WTC11 (cell line): ENCODE measurements at regions not wholly inside any gene's neighbourhood (a gene's known extent, or its start where the extent isn't known, plus 50 kb on each side); places are given as distances from the start of the nearest gene placed in this dataset.
A peak's percentile ranks its signal among the peaks of the same experiment; 100 is the strongest.

Experiments
- ATAC-seq: fragments of 200-7000 bp; cut with Tn5 transposase; 2 replicates; pipeline ENCODE4 v1.10.0; 2021; ENCODE audit warnings: mild to moderate bottlenecking, moderate library complexity
- CTCF ChIA-PET: fragments of 300-600 bp; sonication (Branson Sonifier 250); formaldehyde crosslinking; loops from one replicate; lab custom pipeline; 2021; ENCODE audit warnings: antibody characterized with exemption; lab: Charles Lee
- POLR2A ChIA-PET: fragments of 350-600 bp; sonication (Branson Sonifier 250); formaldehyde crosslinking; loops from one replicate; lab custom pipeline; 2021; ENCODE audit warnings: antibody characterized with exemption; lab: Charles Lee
- DNase-seq: peaks from one replicate; pipeline ENCODE4 v3.0.0; 2021; ENCODE audit warnings: low spot score
- H3K27ac Mint-ChIP-seq: 2 replicates; pipeline ENCODE4 v1.8.0; 2021; ENCODE audit warnings: mixed read lengths
- H3K27me3 Mint-ChIP-seq: 2 replicates; pipeline ENCODE4 v1.8.0; 2021; ENCODE audit warnings: low read depth, mild to moderate bottlenecking, moderate library complexity, mixed read lengths
- H3K36me3 Mint-ChIP-seq: 2 replicates; pipeline ENCODE4 v1.8.0; 2021; ENCODE audit warnings: mixed read lengths
- H3K4me1 Mint-ChIP-seq: 2 replicates; pipeline ENCODE4 v1.8.0; 2022; ENCODE audit warnings: mixed read lengths
- H3K4me3 Mint-ChIP-seq: 2 replicates; pipeline ENCODE4 v1.8.0; 2021; ENCODE audit warnings: mild to moderate bottlenecking, moderate library complexity, mixed read lengths
- H3K9me3 Mint-ChIP-seq: 2 replicates; pipeline ENCODE4 v1.8.0; 2021; ENCODE audit warnings: mixed read lengths
- ATF1 ChIP-seq: sonication (generic); formaldehyde crosslinking; IDR thresholded peaks from 2 replicates; pipeline ENCODE4 v1.8.1; 2023; ENCODE audit warnings: mild to moderate bottlenecking, moderate library complexity, missing genetic modification reagents
- ATF3 ChIP-seq: sonication (generic); formaldehyde crosslinking; conservative IDR thresholded peaks from 2 replicates; pipeline ENCODE4 v1.8.1; 2022; ENCODE audit warnings: mild to moderate bottlenecking, missing genetic modification reagents
- CDX4 ChIP-seq: fragments of 250-450 bp; sonication (Bioruptor Pico); IDR thresholded peaks from 2 replicates; pipeline ENCODE4 v1.9.0; 2021; ENCODE audit warnings: moderate library complexity, mild to moderate bottlenecking, inconsistent platforms, borderline replicate concordance
- CREM ChIP-seq: sonication (generic); formaldehyde crosslinking; IDR thresholded peaks from 2 replicates; pipeline ENCODE4 v1.8.1; 2022; ENCODE audit warnings: mild to moderate bottlenecking, missing genetic modification reagents, moderate library complexity
- IRF2 ChIP-seq: sonication (generic); formaldehyde crosslinking; IDR thresholded peaks from 2 replicates; pipeline ENCODE4 v1.8.0; 2022; ENCODE audit warnings: low read depth, missing genetic modification reagents, borderline replicate concordance
- JUN ChIP-seq: sonication (generic); formaldehyde crosslinking; IDR thresholded peaks from 2 replicates; pipeline ENCODE4 v1.8.0; 2023; ENCODE audit warnings: mild to moderate bottlenecking, missing genetic modification reagents
- NFATC4 ChIP-seq: fragments of 250-450 bp; sonication (Bioruptor Pico); IDR thresholded peaks from 2 replicates; pipeline ENCODE4 v1.9.0; 2021; ENCODE audit warnings: mild to moderate bottlenecking
- NR3C1 ChIP-seq: sonication (generic); formaldehyde crosslinking; conservative IDR thresholded peaks from 2 replicates; pipeline ENCODE4 v1.8.1; 2023; ENCODE audit warnings: low read depth, mild to moderate bottlenecking, missing genetic modification reagents
- PREB ChIP-seq: sonication (generic); formaldehyde crosslinking; IDR thresholded peaks from 2 replicates; pipeline ENCODE4 v1.8.1; 2022; ENCODE audit warnings: mild to moderate bottlenecking, missing genetic modification reagents, moderate library complexity, borderline replicate concordance
- RELA ChIP-seq: sonication (generic); formaldehyde crosslinking; IDR thresholded peaks from 2 replicates; pipeline ENCODE4 v1.8.1; 2022; ENCODE audit warnings: missing genetic modification reagents, mild to moderate bottlenecking, borderline replicate concordance
- RORB ChIP-seq: fragments of 250-450 bp; sonication (Bioruptor Pico); IDR thresholded peaks from 2 replicates; pipeline ENCODE4 v1.9.0; 2021; ENCODE audit warnings: mild to moderate bottlenecking
- SP1 ChIP-seq: sonication (generic); formaldehyde crosslinking; conservative IDR thresholded peaks from 2 replicates; pipeline ENCODE4 v1.8.1; 2022; ENCODE audit warnings: missing genetic modification reagents
- TP53 ChIP-seq: sonication (generic); formaldehyde crosslinking; IDR thresholded peaks from 2 replicates; pipeline ENCODE4 v1.8.1; 2023; ENCODE audit warnings: mild to moderate bottlenecking, missing genetic modification reagents
- USF2 ChIP-seq: sonication (generic); formaldehyde crosslinking; IDR thresholded peaks from 2 replicates; pipeline ENCODE4 v1.8.1; 2023; ENCODE audit warnings: mild to moderate bottlenecking, missing genetic modification reagents, moderate library complexity
- ZBTB21 ChIP-seq: sonication (generic); formaldehyde crosslinking; IDR thresholded peaks from 2 replicates; pipeline ENCODE4 v1.8.1; 2023; ENCODE audit warnings: mild to moderate bottlenecking, missing genetic modification reagents, borderline replicate concordance
- ZNF263 ChIP-seq: sonication (generic); formaldehyde crosslinking; IDR thresholded peaks from 2 replicates; pipeline ENCODE4 v1.8.1; 2022; ENCODE audit warnings: low read depth, mild to moderate bottlenecking, moderate library complexity, missing genetic modification reagents
- ZNF416 ChIP-seq: fragments of 250-450 bp; sonication (Bioruptor Pico); IDR thresholded peaks from 2 replicates; pipeline ENCODE4 v1.9.0; 2021; ENCODE audit warnings: mild to moderate bottlenecking, inconsistent platforms
- ZNF425 ChIP-seq: fragments of 250-450 bp; sonication (Bioruptor Pico); conservative IDR thresholded peaks from 2 replicates; pipeline ENCODE4 v1.9.0; 2021; ENCODE audit warnings: mild to moderate bottlenecking
- TF ChIP-seq, protein P1 (sequence below): sonication (generic); formaldehyde crosslinking; IDR thresholded peaks from 2 replicates; pipeline ENCODE4 v1.8.1; 2023; ENCODE audit warnings: mild to moderate bottlenecking, missing genetic modification reagents, borderline replicate concordance

DNA sequence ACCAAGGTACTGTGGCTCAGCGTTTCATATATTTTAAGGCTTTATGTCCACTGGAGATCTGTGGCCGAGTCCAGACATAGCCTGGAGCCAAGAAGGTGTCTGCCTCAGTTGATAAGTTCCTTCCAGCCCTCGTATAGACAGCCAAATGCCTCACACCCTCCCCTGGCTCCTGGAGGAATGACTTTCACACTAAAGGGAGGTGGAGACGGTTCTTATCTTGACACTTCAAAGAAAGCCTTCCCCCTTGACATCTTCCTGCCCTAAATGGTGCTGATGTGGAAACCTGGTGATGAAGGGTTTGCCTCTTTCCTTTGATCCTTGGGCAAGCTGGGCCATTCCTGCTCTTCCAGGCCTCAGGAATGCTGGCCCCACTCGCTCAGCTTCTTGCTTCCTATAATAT is 474.8 kb upstream of the TBX3 start (continued):
- no peak for TF ChIP-seq CREM (CRISPR knock-in tag)

DNA sequence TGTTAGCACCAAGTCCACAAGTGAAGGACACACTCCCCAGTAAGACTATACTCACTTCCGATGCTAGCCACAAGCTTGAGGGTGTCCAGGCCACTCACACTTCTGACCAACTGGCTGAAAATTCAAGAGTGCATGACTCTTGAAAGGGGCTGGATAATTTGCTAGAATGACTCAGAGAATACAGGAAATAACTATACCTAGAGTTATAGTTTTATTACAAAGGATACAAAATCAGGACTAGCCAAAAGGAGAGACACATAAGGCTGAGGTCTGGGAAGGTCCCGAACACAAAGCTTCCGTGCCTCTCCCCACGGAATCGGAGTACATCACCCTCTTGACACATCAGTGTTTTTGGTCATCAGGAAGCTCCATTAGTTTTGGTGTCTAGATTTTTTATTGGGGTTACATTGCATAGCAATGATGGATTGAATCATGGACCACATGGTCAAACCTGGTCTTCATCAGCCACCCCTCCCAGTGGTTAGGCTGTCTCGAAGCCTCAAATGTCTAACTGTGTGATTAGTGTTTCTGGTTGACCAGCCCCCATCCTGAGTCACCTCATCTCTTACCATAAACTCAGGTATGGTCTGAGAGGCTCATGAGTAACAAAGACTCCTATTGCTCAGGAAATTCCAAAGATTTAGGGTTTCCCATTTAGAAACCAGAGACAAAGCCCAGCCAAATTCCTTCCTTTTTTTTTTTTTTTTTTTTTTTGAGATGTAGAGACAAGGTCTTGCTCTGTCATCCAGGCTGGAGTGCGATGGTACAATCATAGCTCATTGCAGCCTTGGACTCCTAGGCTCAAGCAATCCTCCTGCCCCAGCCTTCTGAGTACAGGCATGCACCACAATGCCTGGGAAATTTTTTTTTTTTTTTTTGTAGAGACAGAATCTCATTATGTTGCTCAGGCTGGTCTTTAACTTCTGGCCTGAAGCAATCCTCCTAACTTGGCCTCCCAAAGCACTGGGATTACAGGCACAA is 472.0 kb upstream of the TBX3 start:
- Mint-ChIP-seq H3K27ac (no peak overlapping the region), H3K27me3 (no peaks in the 10 kb centered on the region), H3K4me1 (peaks cover 7% of the 10 kb centered on the region), H3K9me3 (peaks cover 10% of the 10 kb centered on the region), H3K4me3 (no peak overlapping the region), H3K36me3 (no peaks in the 10 kb centered on the region)
- POLR2A ChIA-PET, result interaction anchor here (0.6 kb wide), 1 partner anchor 420 kb away, joined by 3 read pairs; no protein-coding TSS in a partner anchor
- CTCF ChIA-PET, result interaction anchor here (0.6 kb wide), 1 partner anchor 17 kb away, joined by 4 read pairs; no protein-coding TSS in a partner anchor
- ATAC-seq, result peak; percentile 48
- no peak for TF ChIP-seq ATF1 (CRISPR knock-in tag)
- no peak for TF ChIP-seq ZNF416 (CRISPR knock-in tag)
- TF ChIP-seq SP1 (CRISPR knock-in tag), result no peak
- TF ChIP-seq CDX4 (CRISPR knock-in tag), result no peak
- no peak for TF ChIP-seq PREB (CRISPR knock-in tag)
- TF ChIP-seq ZNF425 (CRISPR knock-in tag), result no peak
- no peak for TF ChIP-seq NR3C1 (CRISPR knock-in tag)
- TF ChIP-seq IRF2 (CRISPR knock-in tag), result no peak
- TF ChIP-seq JUN (CRISPR knock-in tag), result no peak
- DNase-seq, result no peak

GRCh38 chr12:115149685-115150378 is 465.9 kb upstream of the TBX3 start:
- DNase-seq, result no peak
- no peak overlapping the region for H3K4me3 Mint-ChIP-seq
- H3K27me3 Mint-ChIP-seq, result no peaks in the 10 kb centered on the region
- no peaks in the 10 kb centered on the region for H3K36me3 Mint-ChIP-seq
- peaks cover 14% of the 10 kb centered on the region for H3K4me1 Mint-ChIP-seq
- no peak overlapping the region for H3K27ac Mint-ChIP-seq
- H3K9me3 Mint-ChIP-seq, result peaks cover 9% of the 10 kb centered on the region
- no peak for ATAC-seq
- ChIA-PET CTCF (no interaction called here), POLR2A (no interaction called here)
- TF ChIP-seq NFATC4 (no peak), RELA (CRISPR knock-in tag) (no peak), ATF3 (CRISPR knock-in tag) (no peak), USF2 (CRISPR knock-in tag) (no peak), ZNF425 (CRISPR knock-in tag) (no peak), ZNF263 (CRISPR knock-in tag) (no peak), RORB (CRISPR knock-in tag) (no peak), TP53 (no peak), ZBTB21 (CRISPR knock-in tag) (no peak), JUN (CRISPR knock-in tag) (no peak)
- TF ChIP-seq, protein P1, sequence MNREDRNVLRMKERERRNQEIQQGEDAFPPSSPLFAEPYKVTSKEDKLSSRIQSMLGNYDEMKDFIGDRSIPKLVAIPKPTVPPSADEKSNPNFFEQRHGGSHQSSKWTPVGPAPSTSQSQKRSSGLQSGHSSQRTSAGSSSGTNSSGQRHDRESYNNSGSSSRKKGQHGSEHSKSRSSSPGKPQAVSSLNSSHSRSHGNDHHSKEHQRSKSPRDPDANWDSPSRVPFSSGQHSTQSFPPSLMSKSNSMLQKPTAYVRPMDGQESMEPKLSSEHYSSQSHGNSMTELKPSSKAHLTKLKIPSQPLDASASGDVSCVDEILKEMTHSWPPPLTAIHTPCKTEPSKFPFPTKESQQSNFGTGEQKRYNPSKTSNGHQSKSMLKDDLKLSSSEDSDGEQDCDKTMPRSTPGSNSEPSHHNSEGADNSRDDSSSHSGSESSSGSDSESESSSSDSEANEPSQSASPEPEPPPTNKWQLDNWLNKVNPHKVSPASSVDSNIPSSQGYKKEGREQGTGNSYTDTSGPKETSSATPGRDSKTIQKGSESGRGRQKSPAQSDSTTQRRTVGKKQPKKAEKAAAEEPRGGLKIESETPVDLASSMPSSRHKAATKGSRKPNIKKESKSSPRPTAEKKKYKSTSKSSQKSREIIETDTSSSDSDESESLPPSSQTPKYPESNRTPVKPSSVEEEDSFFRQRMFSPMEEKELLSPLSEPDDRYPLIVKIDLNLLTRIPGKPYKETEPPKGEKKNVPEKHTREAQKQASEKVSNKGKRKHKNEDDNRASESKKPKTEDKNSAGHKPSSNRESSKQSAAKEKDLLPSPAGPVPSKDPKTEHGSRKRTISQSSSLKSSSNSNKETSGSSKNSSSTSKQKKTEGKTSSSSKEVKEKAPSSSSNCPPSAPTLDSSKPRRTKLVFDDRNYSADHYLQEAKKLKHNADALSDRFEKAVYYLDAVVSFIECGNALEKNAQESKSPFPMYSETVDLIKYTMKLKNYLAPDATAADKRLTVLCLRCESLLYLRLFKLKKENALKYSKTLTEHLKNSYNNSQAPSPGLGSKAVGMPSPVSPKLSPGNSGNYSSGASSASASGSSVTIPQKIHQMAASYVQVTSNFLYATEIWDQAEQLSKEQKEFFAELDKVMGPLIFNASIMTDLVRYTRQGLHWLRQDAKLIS, result no peak
